Esophagus squamous epithelium (tissue), 4 donors: ENCODE measurements at regions not wholly inside any gene's neighbourhood (a gene's known extent, or its start where the extent isn't known, plus 50 kb on each side); places are given as distances from the start of the nearest gene placed in this dataset.

ENCODE experiments used
- CTCF ChIP-seq, 6 experiments: fragments of 450-650 bp in 4 of 6; fragments of 200-600 bp in 2 of 6; sonication (generic) in 2 of 6; IDR thresholded peaks; one replicate each; pipeline ENCODE4 v1.5.1; 2016 to 2019; ENCODE audit warnings: antibody characterized with exemption in 6 of 6, mild to moderate bottlenecking in 4 of 6, moderate library complexity in 4 of 6
- POLR2A ChIP-seq, 4 donors: fragments of 450-650 bp; IDR thresholded peaks; one replicate each; pipeline ENCODE4 v1.6.1; 2017; ENCODE audit warnings: antibody characterized with exemption in 4 of 4, mild to moderate bottlenecking in 4 of 4, moderate library complexity in 3 of 4

GRCh38 chr13:106099765-106100164 is 435.7 kb downstream of the EFNB2 start:
- TF ChIP-seq CTCF (IDR thresholded peaks at IDR 0.05) (no peak), POLR2A (IDR thresholded peaks at IDR 0.05) (no peak)
